Right atrium auricular region (tissue), 2 donors: ENCODE measurements at regions not wholly inside any gene's neighbourhood (a gene's known extent, or its start where the extent isn't known, plus 50 kb on each side); places are given as distances from the start of the nearest gene placed in this dataset.

Experiments
- DNase-seq: peaks from one replicate; pipeline ENCODE4 v3.0.0-alpha.2; 2019; ENCODE audit warnings: low spot score
- H3K27ac ChIP-seq, 2 donors: fragments of 200-600 bp; sonication (generic); 1 replicate in 1 of 2; 2 replicates in 1 of 2; pipeline ENCODE4 v1.5.1; 2016 to 2019
- H3K27me3 ChIP-seq, 2 donors: fragments of 200-600 bp; sonication (generic); one replicate each; pipeline versions ENCODE4 v1.5.1 to v1.6.0; 2017 to 2019
- H3K36me3 ChIP-seq: fragments of 200-600 bp; sonication (generic); one replicate; pipeline ENCODE4 v1.5.1; 2016
- H3K4me1 ChIP-seq, 2 donors: fragments of 200-600 bp; sonication (generic); one replicate each; pipeline versions ENCODE4 v1.5.1 to v1.6.0; 2017 to 2019
- H3K4me3 ChIP-seq, 2 donors: fragments of 200-600 bp; sonication (generic); 1 replicate in 1 of 2; 2 replicates in 1 of 2; pipeline ENCODE4 v1.5.1; 2017 to 2019; ENCODE audit warnings: mild to moderate bottlenecking in 1 of 2, moderate library complexity in 1 of 2
- H3K9me3 ChIP-seq, 2 donors: fragments of 200-600 bp; sonication (generic); one replicate each; pipeline ENCODE4 v1.5.1; 2019
- CTCF ChIP-seq, 2 donors: fragments of 200-600 bp; sonication (generic); IDR thresholded peaks; one replicate each; pipeline ENCODE4 v1.5.1; 2019; ENCODE audit warnings: antibody characterized with exemption in 2 of 2

- Histone ChIP-seq H3K9me3 (no peaks in the 10 kb centered on the region), H3K27me3 (no peaks in the 10 kb centered on the region), H3K36me3 (no peaks in the 10 kb centered on the region), H3K27ac (no peak overlapping the region), H3K4me3 (no peak overlapping the region), H3K4me1 (peaks cover 0 to 20% of the 10 kb centered on the region in 2 donors)
- no peak for TF ChIP-seq CTCF (IDR thresholded peaks at IDR 0.05)
- no peak for DNase-seq
These were observed 223.9 kb downstream of the NEBL start for GRCh38 chr10:20673175-20673574.

GRCh38 chr10:20672741-20673140 is 224.4 kb downstream of the NEBL start:
- peak overlapping the region in 1 of 2 donors; percentile 9 for H3K27ac ChIP-seq
- no peak overlapping the region for H3K4me3 ChIP-seq

GRCh38 chr10:20670579-20670978 is 226.5 kb downstream of the NEBL start:
- H3K27ac ChIP-seq, result no peak overlapping the region
- DNase-seq, result no peak

More at GRCh38 chr10:20672741-20673140, 224.4 kb downstream of the NEBL start:
- TF ChIP-seq CTCF (IDR thresholded peaks at IDR 0.05), result no peak
- no peak for DNase-seq
- H3K36me3 ChIP-seq, result no peaks in the 10 kb centered on the region
- H3K4me1 ChIP-seq, result peaks cover 0 to 20% of the 10 kb centered on the region in 2 donors
- H3K9me3 ChIP-seq, result no peaks in the 10 kb centered on the region
- H3K27me3 ChIP-seq, result no peaks in the 10 kb centered on the region

GRCh38 chr10:20668985-20669384 is 228.1 kb downstream of the NEBL start:
- H3K27ac ChIP-seq, result no peak overlapping the region
- no peaks in the 10 kb centered on the region for H3K36me3 ChIP-seq
- no peaks in the 10 kb centered on the region for H3K27me3 ChIP-seq
- no peaks in the 10 kb centered on the region for H3K9me3 ChIP-seq
- TF ChIP-seq CTCF (IDR thresholded peaks at IDR 0.05), result no peak
- H3K4me3 ChIP-seq, result no peak overlapping the region
- no peak for DNase-seq
- peaks cover 0 to 20% of the 10 kb centered on the region in 2 donors for H3K4me1 ChIP-seq

More at GRCh38 chr10:20670579-20670978, 226.5 kb downstream of the NEBL start:
- Histone ChIP-seq H3K9me3 (no peaks in the 10 kb centered on the region), H3K4me1 (peaks cover 0 to 20% of the 10 kb centered on the region in 2 donors), H3K27me3 (no peaks in the 10 kb centered on the region), H3K36me3 (no peaks in the 10 kb centered on the region), H3K4me3 (no peak overlapping the region)
- TF ChIP-seq CTCF (IDR thresholded peaks at IDR 0.05), result no peak

GRCh38 chr10:20662742-20663141 is 234.4 kb downstream of the NEBL start:
- no peaks in the 10 kb centered on the region for H3K36me3 ChIP-seq

More at GRCh38 chr10:20662742-20663141, 234.4 kb downstream of the NEBL start:
- Histone ChIP-seq H3K9me3 (no peaks in the 10 kb centered on the region), H3K4me1 (no peaks in the 10 kb centered on the region), H3K4me3 (no peak overlapping the region), H3K27ac (no peak overlapping the region), H3K27me3 (no peaks in the 10 kb centered on the region)
- no peak for TF ChIP-seq CTCF (IDR thresholded peaks at IDR 0.05)
- no peak for DNase-seq
